ENCODE measurements at regions not wholly inside any gene's neighbourhood (a gene's known extent, or its start where the extent isn't known, plus 50 kb on each side); places are given as distances from the start of the nearest gene placed in this dataset.

- Histone ChIP-seq H3K27ac (ENCODE audit: poor library complexity, severe bottlenecking) (no peak overlapping the region), H3K4me1 (ENCODE audit: insufficient read depth, poor library complexity, severe bottlenecking) (no peaks in the 10 kb centered on the region), H3K4me3 (ENCODE audit: severe bottlenecking) (no peak overlapping the region), H3K9me3 (ENCODE audit: severe bottlenecking) (no peaks in the 10 kb centered on the region), H3K27me3 (ENCODE audit: insufficient read depth, poor library complexity, severe bottlenecking) (no peaks in the 10 kb centered on the region), H3K36me3 (ENCODE audit: low read depth) (no peaks in the 10 kb centered on the region)
- TF ChIP-seq CTCF (IDR thresholded peaks at IDR 0.05; ENCODE audit: poor library complexity, severe bottlenecking): no peak
- ATAC-seq (ENCODE audit: low read depth) (no peak), DNase-seq (ENCODE audit: low spot score) (no peak)
Observed at GRCh38 chr9:18184401-18184800, 289.6 kb upstream of the ADAMTSL1 start.

- DNase-seq (ENCODE audit: low spot score) (no peak), ATAC-seq (ENCODE audit: low read depth) (peak; percentile 52; the same call in 2 of the 3 replicates)
- Histone ChIP-seq H3K36me3 (ENCODE audit: low read depth) (no peaks in the 10 kb centered on the region), H3K27ac (ENCODE audit: poor library complexity, severe bottlenecking) (no peak overlapping the region), H3K4me1 (ENCODE audit: insufficient read depth, poor library complexity, severe bottlenecking) (no peaks in the 10 kb centered on the region), H3K4me3 (ENCODE audit: severe bottlenecking) (no peak overlapping the region), H3K27me3 (ENCODE audit: insufficient read depth, poor library complexity, severe bottlenecking) (no peaks in the 10 kb centered on the region), H3K9me3 (ENCODE audit: severe bottlenecking) (no peaks in the 10 kb centered on the region)
- no peak for TF ChIP-seq CTCF (IDR thresholded peaks at IDR 0.05; ENCODE audit: poor library complexity, severe bottlenecking)
Observed at GRCh38 chr9:18185196-18185595, 288.8 kb upstream of the ADAMTSL1 start.

- no peaks in the 10 kb centered on the region for H3K36me3 ChIP-seq (ENCODE audit: low read depth)
- ATAC-seq (ENCODE audit: low read depth): no peak
- H3K27me3 ChIP-seq (ENCODE audit: insufficient read depth, poor library complexity, severe bottlenecking): no peaks in the 10 kb centered on the region
- no peaks in the 10 kb centered on the region for H3K4me1 ChIP-seq (ENCODE audit: insufficient read depth, poor library complexity, severe bottlenecking)
- no peak for DNase-seq (ENCODE audit: low spot score)
- no peaks in the 10 kb centered on the region for H3K9me3 ChIP-seq (ENCODE audit: severe bottlenecking)
- no peak overlapping the region for H3K4me3 ChIP-seq (ENCODE audit: severe bottlenecking)
- TF ChIP-seq CTCF (IDR thresholded peaks at IDR 0.05; ENCODE audit: poor library complexity, severe bottlenecking): no peak
- no peak overlapping the region for H3K27ac ChIP-seq (ENCODE audit: poor library complexity, severe bottlenecking)
Observed at GRCh38 chr9:18188971-18189370, 285.0 kb upstream of the ADAMTSL1 start.

- TF ChIP-seq CTCF (IDR thresholded peaks at IDR 0.05; ENCODE audit: poor library complexity, severe bottlenecking): no peak
- H3K9me3 ChIP-seq (ENCODE audit: severe bottlenecking): no peaks in the 10 kb centered on the region
- DNase-seq (ENCODE audit: low spot score) (no peak), ATAC-seq (ENCODE audit: low read depth) (peak; percentile 56)
- no peaks in the 10 kb centered on the region for H3K36me3 ChIP-seq (ENCODE audit: low read depth)
- H3K27me3 ChIP-seq (ENCODE audit: insufficient read depth, poor library complexity, severe bottlenecking): no peaks in the 10 kb centered on the region
- no peak overlapping the region for H3K27ac ChIP-seq (ENCODE audit: poor library complexity, severe bottlenecking)
- H3K4me3 ChIP-seq (ENCODE audit: severe bottlenecking): no peak overlapping the region
- no peaks in the 10 kb centered on the region for H3K4me1 ChIP-seq (ENCODE audit: insufficient read depth, poor library complexity, severe bottlenecking)
Observed at GRCh38 chr9:18189871-18190670, 283.9 kb upstream of the ADAMTSL1 start.

All from RWPE2 (cell line).